ENCODE measurements at regions not wholly inside any gene's neighbourhood (a gene's known extent, or its start where the extent isn't known, plus 50 kb on each side); places are given as distances from the start of the nearest gene placed in this dataset.

DNA sequence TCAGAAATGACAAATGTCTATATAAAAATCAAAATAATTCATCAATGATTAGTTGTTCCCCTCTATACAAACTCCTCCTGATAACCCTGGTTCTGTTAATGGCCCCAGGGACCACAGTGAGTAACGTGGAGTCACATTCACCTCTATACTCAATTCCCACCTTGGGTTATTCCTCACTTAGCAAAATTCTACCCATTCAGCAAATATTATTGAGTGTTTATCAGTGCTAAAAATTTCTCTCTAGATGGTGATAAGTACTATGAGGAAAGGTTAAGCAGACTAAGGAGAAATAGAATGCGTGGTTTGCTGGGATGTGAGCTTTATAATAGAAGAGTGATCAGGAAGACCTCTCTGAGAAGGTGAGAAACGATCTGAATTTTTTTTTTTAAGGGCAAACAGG, 1124.5 kb downstream of the BCL11A start:
- Histone ChIP-seq H2AFZ (no peak overlapping the region), H3K4me1 (ENCODE audit: insufficient read depth) (no peaks in the 10 kb centered on the region), H3K9ac (no peak overlapping the region), H3K9me3 (ENCODE audit: low read depth) (no peaks in the 10 kb centered on the region), H3K36me3 (ENCODE audit: low read depth) (no peaks in the 10 kb centered on the region), H3F3A (ENCODE audit: insufficient read depth) (no peaks in the 10 kb centered on the region), H3K27me3 (replicated peaks; ENCODE audit: insufficient read depth) (no peaks in the 10 kb centered on the region), H3K27ac (no peak overlapping the region), H3K9me2 (ENCODE audit: insufficient read depth) (no peaks in the 10 kb centered on the region), H3K4me2 (ENCODE audit: unreplicated experiment) (no peak overlapping the region), H3K4me3 (no peak overlapping the region), H3K79me2 (ENCODE audit: insufficient read depth) (no peaks in the 10 kb centered on the region), H4K20me1 (ENCODE audit: insufficient read depth) (no peaks in the 10 kb centered on the region)
- no peak for TF ChIP-seq EZH2phosphoT487 (IDR thresholded peaks at IDR 0.05; ENCODE audit: insufficient read depth, low read depth)
- TF ChIP-seq EZH2 (IDR thresholded peaks at IDR 0.05; ENCODE audit: insufficient read depth, poor library complexity, severe bottlenecking), result no peak
- in situ Hi-C loops (cut with MboI), result no loop called here
- DNase-seq, result no peak
- WGBS, 2 experiments (ENCODE audit: low coverage in 1 of 2, low lambda C conversion rate in 2 of 2, missing lambda C conversion rate in 2 of 2), result 12 to 16% methylated on average over 3 of the region's 3 CpGs

DNA sequence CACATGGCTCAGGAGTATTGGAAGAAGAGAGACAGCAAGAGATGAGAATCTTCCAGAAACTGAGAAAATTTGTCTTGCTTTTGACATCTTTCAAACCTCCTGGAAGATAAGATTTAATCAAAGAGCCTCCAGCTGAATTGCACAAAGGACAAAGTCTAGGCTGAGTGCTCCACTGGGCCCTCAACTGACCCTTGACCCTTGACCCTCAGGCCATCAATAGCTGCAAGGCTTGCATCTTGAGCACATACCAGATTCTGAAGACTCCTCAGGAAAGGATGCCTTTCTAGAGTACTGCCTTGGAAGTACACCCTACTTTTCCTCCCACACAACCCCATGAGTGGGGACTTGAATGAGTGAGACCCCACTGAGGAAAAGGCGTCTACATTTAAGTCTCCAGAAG, 1125.5 kb downstream of the BCL11A start:
- TF ChIP-seq EZH2 (IDR thresholded peaks at IDR 0.05; ENCODE audit: insufficient read depth, poor library complexity, severe bottlenecking) (no peak), EZH2phosphoT487 (IDR thresholded peaks at IDR 0.05; ENCODE audit: insufficient read depth, low read depth) (no peak)
- no peak for DNase-seq
- no peaks in the 10 kb centered on the region for H3K27me3 ChIP-seq (replicated peaks; ENCODE audit: insufficient read depth)
- no peaks in the 10 kb centered on the region for H3K4me1 ChIP-seq (ENCODE audit: insufficient read depth)
- H3K27ac ChIP-seq, result no peak overlapping the region
- no peaks in the 10 kb centered on the region for H3F3A ChIP-seq (ENCODE audit: insufficient read depth)
- 25 to 26% methylated on average over 1 of the region's 1 CpG for WGBS, 2 experiments (ENCODE audit: low coverage in 1 of 2, low lambda C conversion rate in 2 of 2, missing lambda C conversion rate in 2 of 2)
- no peak overlapping the region for H3K4me2 ChIP-seq (ENCODE audit: unreplicated experiment)
- in situ Hi-C loops (cut with MboI), result no loop called here
- H3K9me3 ChIP-seq (ENCODE audit: low read depth), result no peaks in the 10 kb centered on the region
- no peaks in the 10 kb centered on the region for H3K36me3 ChIP-seq (ENCODE audit: low read depth)
- no peak overlapping the region for H2AFZ ChIP-seq
- H4K20me1 ChIP-seq (ENCODE audit: insufficient read depth), result no peaks in the 10 kb centered on the region
- no peaks in the 10 kb centered on the region for H3K9me2 ChIP-seq (ENCODE audit: insufficient read depth)
- H3K4me3 ChIP-seq, result no peak overlapping the region
- H3K79me2 ChIP-seq (ENCODE audit: insufficient read depth), result no peaks in the 10 kb centered on the region
- H3K9ac ChIP-seq, result no peak overlapping the region

DNA sequence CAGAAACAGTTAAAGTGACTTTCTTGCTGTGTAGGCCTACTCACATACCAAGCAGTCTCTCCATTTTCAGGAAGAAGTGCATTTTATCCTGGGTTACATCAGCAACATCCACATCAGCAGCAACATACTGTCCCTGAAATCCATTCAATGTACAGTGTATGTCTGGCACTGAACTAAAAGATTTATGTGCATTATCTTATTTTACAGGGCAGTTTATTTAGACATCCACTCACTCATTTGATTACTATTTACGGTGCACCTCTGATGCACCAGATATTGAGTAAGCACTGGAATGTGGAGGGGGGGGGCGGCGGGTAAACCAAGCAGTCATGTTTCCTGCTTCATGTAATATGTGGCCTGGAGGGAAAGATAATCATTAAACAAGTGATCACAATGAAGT, 1128.2 kb downstream of the BCL11A start:
- peak; percentile 0 for DNase-seq
- H3K9me3 ChIP-seq (ENCODE audit: low read depth), result no peaks in the 10 kb centered on the region
- H3K27ac ChIP-seq, result no peak overlapping the region
- H4K20me1 ChIP-seq (ENCODE audit: insufficient read depth), result no peaks in the 10 kb centered on the region
- no peaks in the 10 kb centered on the region for H3K36me3 ChIP-seq (ENCODE audit: low read depth)
- H2AFZ ChIP-seq, result no peak overlapping the region
- H3K4me1 ChIP-seq (ENCODE audit: insufficient read depth), result no peaks in the 10 kb centered on the region
- no peaks in the 10 kb centered on the region for H3K27me3 ChIP-seq (replicated peaks; ENCODE audit: insufficient read depth)
- no peak overlapping the region for H3K9ac ChIP-seq
- H3K4me2 ChIP-seq (ENCODE audit: unreplicated experiment), result no peak overlapping the region
- H3F3A ChIP-seq (ENCODE audit: insufficient read depth), result no peaks in the 10 kb centered on the region
- no peaks in the 10 kb centered on the region for H3K79me2 ChIP-seq (ENCODE audit: insufficient read depth)
- no peak for TF ChIP-seq EZH2phosphoT487 (IDR thresholded peaks at IDR 0.05; ENCODE audit: insufficient read depth, low read depth)
- TF ChIP-seq EZH2 (IDR thresholded peaks at IDR 0.05; ENCODE audit: insufficient read depth, poor library complexity, severe bottlenecking), result no peak
- WGBS, 2 experiments (ENCODE audit: low coverage in 1 of 2, low lambda C conversion rate in 2 of 2, missing lambda C conversion rate in 2 of 2), result 8 to 16% methylated on average over 3 of the region's 3 CpGs
- in situ Hi-C loops (cut with MboI), result no loop called here
- H3K9me2 ChIP-seq (ENCODE audit: insufficient read depth), result no peaks in the 10 kb centered on the region
- H3K4me3 ChIP-seq, result no peak overlapping the region

GRCh38 chr2:59413751-59414570, 1139.5 kb downstream of the BCL11A start:
- H3K36me3 ChIP-seq (ENCODE audit: low read depth), result no peaks in the 10 kb centered on the region
- no peak overlapping the region for H3K9ac ChIP-seq
- no peaks in the 10 kb centered on the region for H3K4me1 ChIP-seq (ENCODE audit: insufficient read depth)
- no peaks in the 10 kb centered on the region for H3K79me2 ChIP-seq (ENCODE audit: insufficient read depth)
- WGBS, 2 experiments (ENCODE audit: low coverage in 1 of 2, low lambda C conversion rate in 2 of 2, missing lambda C conversion rate in 2 of 2), result 21 to 37% methylated on average over 11 of the region's 11 CpGs
- in situ Hi-C loops (cut with MboI), result no loop called here
- no peak overlapping the region for H3K27ac ChIP-seq
- H3K9me3 ChIP-seq (ENCODE audit: low read depth), result no peaks in the 10 kb centered on the region
- no peaks in the 10 kb centered on the region for H4K20me1 ChIP-seq (ENCODE audit: insufficient read depth)
- DNase-seq, result no peak
- H3K4me2 ChIP-seq (ENCODE audit: unreplicated experiment), result no peak overlapping the region
- no peaks in the 10 kb centered on the region for H3K9me2 ChIP-seq (ENCODE audit: insufficient read depth)
- H2AFZ ChIP-seq, result no peak overlapping the region
- TF ChIP-seq EZH2 (IDR thresholded peaks at IDR 0.05; ENCODE audit: insufficient read depth, poor library complexity, severe bottlenecking), result no peak
- TF ChIP-seq EZH2phosphoT487 (IDR thresholded peaks at IDR 0.05; ENCODE audit: insufficient read depth, low read depth), result no peak
- H3K27me3 ChIP-seq (replicated peaks; ENCODE audit: insufficient read depth), result no peaks in the 10 kb centered on the region
- H3F3A ChIP-seq (ENCODE audit: insufficient read depth), result no peaks in the 10 kb centered on the region
- no peak overlapping the region for H3K4me3 ChIP-seq

All from GM23248 (cell line).